Neural cell (in vitro differentiated cells): ENCODE measurements at regions not wholly inside any gene's neighbourhood (a gene's known extent, or its start where the extent isn't known, plus 50 kb on each side); places are given as distances from the start of the nearest gene placed in this dataset.

Source experiments
- SMC3 ChIP-seq: fragments of 450-650 bp; conservative IDR thresholded peaks from 2 replicates; pipeline ENCODE4 v1.6.1; 2014; ENCODE audit warnings: antibody characterized with exemption, mild to moderate bottlenecking, moderate library complexity; ENCODE audit not compliant: poor library complexity
- TAF1 ChIP-seq: IDR thresholded peaks from 2 replicates; pipeline ENCODE4 v1.6.1; 2012; ENCODE audit warnings: low read depth
- TF ChIP-seq, protein P1 (sequence below): fragments of 450-650 bp; IDR thresholded peaks from 2 replicates; pipeline ENCODE4 v1.5.1; 2014; ENCODE audit warnings: antibody characterized with exemption, mild to moderate bottlenecking, moderate library complexity; ENCODE audit not compliant: poor library complexity, severe bottlenecking
- TF ChIP-seq, protein P2 (sequence below): IDR thresholded peaks from 2 replicates; pipeline ENCODE4 v1.6.1; 2012; ENCODE audit warnings: borderline replicate concordance

DNA sequence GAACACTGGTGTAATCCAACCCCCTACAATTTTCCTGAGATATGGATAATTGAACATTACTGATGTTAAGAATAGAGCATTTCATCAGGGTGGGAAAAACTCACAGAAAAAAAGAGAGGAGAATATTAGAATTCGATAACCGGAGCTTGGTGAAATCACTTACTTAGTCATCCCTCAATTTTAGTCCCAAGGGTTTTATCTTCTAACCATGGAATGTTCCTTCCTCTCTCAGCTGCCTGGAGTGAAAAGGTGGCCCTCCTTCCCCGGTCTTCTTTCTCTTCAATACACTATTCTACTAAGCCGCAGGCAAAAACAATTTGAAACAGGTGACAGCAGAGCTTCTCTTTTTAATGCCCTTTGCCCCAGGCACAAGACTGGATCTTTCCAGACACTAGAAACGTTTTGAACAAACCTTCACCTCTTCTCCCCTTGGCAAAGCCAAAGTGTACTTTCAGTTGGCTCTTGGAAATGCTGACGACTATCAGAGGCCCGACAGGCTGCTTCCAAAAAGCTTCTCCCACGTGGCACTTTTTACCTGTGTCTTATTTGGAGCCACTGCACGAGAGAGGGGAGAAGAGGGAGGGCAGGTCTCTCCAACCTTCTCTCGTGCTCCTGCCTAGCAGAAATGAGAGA lies 543.9 kb downstream of the TLE1 start:
- TF ChIP-seq SMC3 (no peak), TAF1 (no peak)
- TF ChIP-seq, protein P1, sequence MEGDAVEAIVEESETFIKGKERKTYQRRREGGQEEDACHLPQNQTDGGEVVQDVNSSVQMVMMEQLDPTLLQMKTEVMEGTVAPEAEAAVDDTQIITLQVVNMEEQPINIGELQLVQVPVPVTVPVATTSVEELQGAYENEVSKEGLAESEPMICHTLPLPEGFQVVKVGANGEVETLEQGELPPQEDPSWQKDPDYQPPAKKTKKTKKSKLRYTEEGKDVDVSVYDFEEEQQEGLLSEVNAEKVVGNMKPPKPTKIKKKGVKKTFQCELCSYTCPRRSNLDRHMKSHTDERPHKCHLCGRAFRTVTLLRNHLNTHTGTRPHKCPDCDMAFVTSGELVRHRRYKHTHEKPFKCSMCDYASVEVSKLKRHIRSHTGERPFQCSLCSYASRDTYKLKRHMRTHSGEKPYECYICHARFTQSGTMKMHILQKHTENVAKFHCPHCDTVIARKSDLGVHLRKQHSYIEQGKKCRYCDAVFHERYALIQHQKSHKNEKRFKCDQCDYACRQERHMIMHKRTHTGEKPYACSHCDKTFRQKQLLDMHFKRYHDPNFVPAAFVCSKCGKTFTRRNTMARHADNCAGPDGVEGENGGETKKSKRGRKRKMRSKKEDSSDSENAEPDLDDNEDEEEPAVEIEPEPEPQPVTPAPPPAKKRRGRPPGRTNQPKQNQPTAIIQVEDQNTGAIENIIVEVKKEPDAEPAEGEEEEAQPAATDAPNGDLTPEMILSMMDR: no peak
- TF ChIP-seq, protein P2, sequence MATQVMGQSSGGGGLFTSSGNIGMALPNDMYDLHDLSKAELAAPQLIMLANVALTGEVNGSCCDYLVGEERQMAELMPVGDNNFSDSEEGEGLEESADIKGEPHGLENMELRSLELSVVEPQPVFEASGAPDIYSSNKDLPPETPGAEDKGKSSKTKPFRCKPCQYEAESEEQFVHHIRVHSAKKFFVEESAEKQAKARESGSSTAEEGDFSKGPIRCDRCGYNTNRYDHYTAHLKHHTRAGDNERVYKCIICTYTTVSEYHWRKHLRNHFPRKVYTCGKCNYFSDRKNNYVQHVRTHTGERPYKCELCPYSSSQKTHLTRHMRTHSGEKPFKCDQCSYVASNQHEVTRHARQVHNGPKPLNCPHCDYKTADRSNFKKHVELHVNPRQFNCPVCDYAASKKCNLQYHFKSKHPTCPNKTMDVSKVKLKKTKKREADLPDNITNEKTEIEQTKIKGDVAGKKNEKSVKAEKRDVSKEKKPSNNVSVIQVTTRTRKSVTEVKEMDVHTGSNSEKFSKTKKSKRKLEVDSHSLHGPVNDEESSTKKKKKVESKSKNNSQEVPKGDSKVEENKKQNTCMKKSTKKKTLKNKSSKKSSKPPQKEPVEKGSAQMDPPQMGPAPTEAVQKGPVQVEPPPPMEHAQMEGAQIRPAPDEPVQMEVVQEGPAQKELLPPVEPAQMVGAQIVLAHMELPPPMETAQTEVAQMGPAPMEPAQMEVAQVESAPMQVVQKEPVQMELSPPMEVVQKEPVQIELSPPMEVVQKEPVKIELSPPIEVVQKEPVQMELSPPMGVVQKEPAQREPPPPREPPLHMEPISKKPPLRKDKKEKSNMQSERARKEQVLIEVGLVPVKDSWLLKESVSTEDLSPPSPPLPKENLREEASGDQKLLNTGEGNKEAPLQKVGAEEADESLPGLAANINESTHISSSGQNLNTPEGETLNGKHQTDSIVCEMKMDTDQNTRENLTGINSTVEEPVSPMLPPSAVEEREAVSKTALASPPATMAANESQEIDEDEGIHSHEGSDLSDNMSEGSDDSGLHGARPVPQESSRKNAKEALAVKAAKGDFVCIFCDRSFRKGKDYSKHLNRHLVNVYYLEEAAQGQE: no peak
